ENCODE measurements at regions not wholly inside any gene's neighbourhood (a gene's known extent, or its start where the extent isn't known, plus 50 kb on each side); places are given as distances from the start of the nearest gene placed in this dataset.

- TF ChIP-seq, protein P1, sequence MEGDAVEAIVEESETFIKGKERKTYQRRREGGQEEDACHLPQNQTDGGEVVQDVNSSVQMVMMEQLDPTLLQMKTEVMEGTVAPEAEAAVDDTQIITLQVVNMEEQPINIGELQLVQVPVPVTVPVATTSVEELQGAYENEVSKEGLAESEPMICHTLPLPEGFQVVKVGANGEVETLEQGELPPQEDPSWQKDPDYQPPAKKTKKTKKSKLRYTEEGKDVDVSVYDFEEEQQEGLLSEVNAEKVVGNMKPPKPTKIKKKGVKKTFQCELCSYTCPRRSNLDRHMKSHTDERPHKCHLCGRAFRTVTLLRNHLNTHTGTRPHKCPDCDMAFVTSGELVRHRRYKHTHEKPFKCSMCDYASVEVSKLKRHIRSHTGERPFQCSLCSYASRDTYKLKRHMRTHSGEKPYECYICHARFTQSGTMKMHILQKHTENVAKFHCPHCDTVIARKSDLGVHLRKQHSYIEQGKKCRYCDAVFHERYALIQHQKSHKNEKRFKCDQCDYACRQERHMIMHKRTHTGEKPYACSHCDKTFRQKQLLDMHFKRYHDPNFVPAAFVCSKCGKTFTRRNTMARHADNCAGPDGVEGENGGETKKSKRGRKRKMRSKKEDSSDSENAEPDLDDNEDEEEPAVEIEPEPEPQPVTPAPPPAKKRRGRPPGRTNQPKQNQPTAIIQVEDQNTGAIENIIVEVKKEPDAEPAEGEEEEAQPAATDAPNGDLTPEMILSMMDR (IDR thresholded peaks at IDR 0.05) = no peak
- TF ChIP-seq POLR2A (IDR thresholded peaks at IDR 0.05) = no peak
These were observed 234.2 kb upstream of the ANKRD50 start for GRCh38 chr4:124946696-124947095.

Measured in esophagus squamous epithelium (tissue), 4 donors.